ENCODE measurements at regions not wholly inside any gene's neighbourhood (a gene's known extent, or its start where the extent isn't known, plus 50 kb on each side); places are given as distances from the start of the nearest gene placed in this dataset.

- no peak for DNase-seq (ENCODE audit: extremely low spot score, unreplicated experiment)
- Mint-ChIP-seq H3K36me3 (ENCODE audit: unreplicated experiment) (no peaks in the 10 kb centered on the region), H3K4me3 (ENCODE audit: unreplicated experiment) (no peak overlapping the region), H3K4me1 (ENCODE audit: unreplicated experiment) (no peaks in the 10 kb centered on the region), H3K27ac (ENCODE audit: unreplicated experiment) (no peak overlapping the region), H3K27me3 (ENCODE audit: unreplicated experiment) (no peaks in the 10 kb centered on the region), H3K9me3 (ENCODE audit: unreplicated experiment) (peaks cover 5% of the 10 kb centered on the region)
- TF ChIP-seq CTCF (IDR thresholded peaks at IDR 0.05) = no peak
Measured at GRCh38 chr2:7515327-7515726, 598.1 kb downstream of the RNF144A start.

DNA sequence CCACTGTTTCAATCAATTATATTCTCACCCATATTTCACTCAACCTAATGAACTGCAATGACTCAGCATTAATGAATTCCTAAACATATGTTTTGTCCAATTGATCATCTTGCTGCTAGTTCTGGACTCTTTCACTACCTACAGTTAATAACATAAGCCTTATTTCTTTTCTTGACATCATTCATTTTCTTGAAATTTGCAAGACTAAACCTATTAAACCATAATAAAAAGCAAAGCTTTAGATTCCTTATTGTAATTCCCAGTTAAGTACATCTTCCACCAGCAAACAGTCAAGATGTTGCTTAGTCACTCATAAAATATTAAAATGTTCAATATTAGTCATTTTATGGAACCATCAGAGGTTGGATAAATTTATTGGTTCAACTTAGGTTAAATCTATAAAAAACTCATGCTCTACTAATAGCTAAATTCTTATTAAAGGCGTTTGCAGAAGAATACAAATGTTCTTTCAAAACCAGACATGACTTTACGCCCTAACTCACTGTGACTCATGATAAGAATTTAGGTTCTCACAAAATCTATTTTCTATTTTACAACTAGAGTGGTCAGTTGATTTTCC, 599.4 kb downstream of the RNF144A start:
- no peak for DNase-seq (ENCODE audit: extremely low spot score, unreplicated experiment)
- Mint-ChIP-seq H3K9me3 (ENCODE audit: unreplicated experiment) (peaks cover 4% of the 10 kb centered on the region), H3K4me1 (ENCODE audit: unreplicated experiment) (no peaks in the 10 kb centered on the region), H3K27ac (ENCODE audit: unreplicated experiment) (no peak overlapping the region), H3K4me3 (ENCODE audit: unreplicated experiment) (no peak overlapping the region), H3K27me3 (ENCODE audit: unreplicated experiment) (no peaks in the 10 kb centered on the region), H3K36me3 (ENCODE audit: unreplicated experiment) (no peaks in the 10 kb centered on the region)
- no peak for TF ChIP-seq CTCF (IDR thresholded peaks at IDR 0.05)

- no peak for DNase-seq (ENCODE audit: extremely low spot score, unreplicated experiment)
- H3K4me3 Mint-ChIP-seq (ENCODE audit: unreplicated experiment) = no peak overlapping the region
- H3K9me3 Mint-ChIP-seq (ENCODE audit: unreplicated experiment) = peaks cover 4% of the 10 kb centered on the region
- no peak for TF ChIP-seq CTCF (IDR thresholded peaks at IDR 0.05)
- H3K36me3 Mint-ChIP-seq (ENCODE audit: unreplicated experiment) = no peaks in the 10 kb centered on the region
- H3K27ac Mint-ChIP-seq (ENCODE audit: unreplicated experiment) = no peak overlapping the region
- H3K27me3 Mint-ChIP-seq (ENCODE audit: unreplicated experiment) = no peaks in the 10 kb centered on the region
- H3K4me1 Mint-ChIP-seq (ENCODE audit: unreplicated experiment) = no peaks in the 10 kb centered on the region
Measured at GRCh38 chr2:7517088-7517487, 599.9 kb downstream of the RNF144A start.

DNA sequence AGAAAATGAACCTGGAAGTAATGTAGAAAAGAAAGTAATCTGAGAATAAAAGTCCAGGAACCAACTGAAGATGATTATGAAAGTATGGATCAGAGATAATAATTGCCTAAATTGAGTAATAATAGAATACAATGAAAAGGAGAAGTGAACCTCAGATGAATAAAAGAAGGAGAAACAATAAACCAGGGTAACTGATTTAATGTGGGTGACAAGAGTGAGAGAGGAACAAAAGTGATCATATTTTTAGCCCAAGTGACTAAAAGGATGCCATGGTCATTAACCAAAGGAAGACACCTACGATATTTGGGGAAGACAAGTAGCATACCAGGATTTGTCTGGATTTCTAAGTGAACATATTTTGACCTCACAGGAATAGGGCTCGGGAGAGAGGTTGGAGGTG, 600.6 kb downstream of the RNF144A start:
- no peak for DNase-seq (ENCODE audit: extremely low spot score, unreplicated experiment)
- H3K9me3 Mint-ChIP-seq (ENCODE audit: unreplicated experiment) = peaks cover 4% of the 10 kb centered on the region
- no peak overlapping the region for H3K27ac Mint-ChIP-seq (ENCODE audit: unreplicated experiment)
- H3K4me3 Mint-ChIP-seq (ENCODE audit: unreplicated experiment) = no peak overlapping the region
- H3K36me3 Mint-ChIP-seq (ENCODE audit: unreplicated experiment) = no peaks in the 10 kb centered on the region
- no peaks in the 10 kb centered on the region for H3K4me1 Mint-ChIP-seq (ENCODE audit: unreplicated experiment)
- TF ChIP-seq CTCF (IDR thresholded peaks at IDR 0.05) = no peak
- H3K27me3 Mint-ChIP-seq (ENCODE audit: unreplicated experiment) = no peaks in the 10 kb centered on the region

- no peak overlapping the region for H3K4me3 Mint-ChIP-seq (ENCODE audit: unreplicated experiment)
- TF ChIP-seq CTCF (IDR thresholded peaks at IDR 0.05) = no peak
- H3K27me3 Mint-ChIP-seq (ENCODE audit: unreplicated experiment) = no peaks in the 10 kb centered on the region
- DNase-seq (ENCODE audit: extremely low spot score, unreplicated experiment) = no peak
- H3K9me3 Mint-ChIP-seq (ENCODE audit: unreplicated experiment) = peaks cover 5% of the 10 kb centered on the region
- no peak overlapping the region for H3K27ac Mint-ChIP-seq (ENCODE audit: unreplicated experiment)
- no peaks in the 10 kb centered on the region for H3K36me3 Mint-ChIP-seq (ENCODE audit: unreplicated experiment)
- no peaks in the 10 kb centered on the region for H3K4me1 Mint-ChIP-seq (ENCODE audit: unreplicated experiment)
Measured at GRCh38 chr2:7523481-7524120, 606.4 kb downstream of the RNF144A start.
